Calu3 (cell line): ENCODE measurements at regions not wholly inside any gene's neighbourhood (a gene's known extent, or its start where the extent isn't known, plus 50 kb on each side); places are given as distances from the start of the nearest gene placed in this dataset.

Experiments
- BruUV-seq: library from RNA; stranded (reverse); fragments of 400-500 nt; replicated peaks from 2 replicates; lab custom pipeline; 2021; lab: Mats Ljungman, UMichigan
- CTCF ChIA-PET: fragments of 300-600 bp; sonication (Branson Sonifier 250); formaldehyde crosslinking; loops from one replicate; lab custom pipeline; 2022; ENCODE audit warnings: antibody characterized with exemption; lab: Charles Lee
- DNase-seq: peaks from one replicate; pipeline ENCODE4 v3.0.0; 2022
- H3K27ac Mint-ChIP-seq: one replicate; pipeline ENCODE4 v1.8.0; 2022; ENCODE audit warnings: mixed read lengths; ENCODE audit not compliant: unreplicated experiment
- H3K27me3 Mint-ChIP-seq: one replicate; pipeline ENCODE4 v1.8.0; 2022; ENCODE audit warnings: mixed read lengths; ENCODE audit not compliant: unreplicated experiment
- H3K36me3 Mint-ChIP-seq: one replicate; pipeline ENCODE4 v1.8.0; 2022; ENCODE audit warnings: mild to moderate bottlenecking, moderate library complexity, mixed read lengths; ENCODE audit not compliant: insufficient read depth, unreplicated experiment
- H3K4me1 Mint-ChIP-seq: one replicate; pipeline ENCODE4 v1.8.0; 2022; ENCODE audit warnings: mild to moderate bottlenecking, low read depth, mixed read lengths; ENCODE audit not compliant: unreplicated experiment
- H3K4me3 Mint-ChIP-seq: one replicate; pipeline ENCODE4 v1.8.0; 2022; ENCODE audit warnings: mild to moderate bottlenecking, low read depth, moderate library complexity, mixed read lengths; ENCODE audit not compliant: unreplicated experiment
- H3K9me3 Mint-ChIP-seq: one replicate; pipeline ENCODE4 v1.8.0; 2022; ENCODE audit warnings: low read depth, mixed read lengths; ENCODE audit not compliant: unreplicated experiment
- CTCF ChIP-seq: fragments of 200-600 bp; IDR thresholded peaks from one replicate; pipeline ENCODE4 v1.8.0; 2022; ENCODE audit warnings: antibody characterized with exemption; ENCODE audit not compliant: unreplicated experiment
- intact Hi-C: fragments of 100-400 bp; cut with micrococcal nuclease; formaldehyde crosslinking; loops from one replicate; pipeline ENCODE4 v1.10.0; 2022; ENCODE audit not compliant: unreplicated experiment

- H3K9me3 Mint-ChIP-seq: peaks cover 2% of the 10 kb centered on the region
- no peaks in the 10 kb centered on the region for H3K27me3 Mint-ChIP-seq
- CTCF ChIA-PET: no interaction called here
- no peaks in the 10 kb centered on the region for H3K36me3 Mint-ChIP-seq
- no peak overlapping the region for H3K4me3 Mint-ChIP-seq
- H3K4me1 Mint-ChIP-seq: no peaks in the 10 kb centered on the region
- BruUV-seq: no TSS peak
- DNase-seq: no peak
- no peak overlapping the region for H3K27ac Mint-ChIP-seq
- intact Hi-C loops: no loop called here
- TF ChIP-seq CTCF: no peak
These were observed 525.6 kb downstream of the EPHA7 start for GRCh38 chr6:92893741-92894140.

DNA sequence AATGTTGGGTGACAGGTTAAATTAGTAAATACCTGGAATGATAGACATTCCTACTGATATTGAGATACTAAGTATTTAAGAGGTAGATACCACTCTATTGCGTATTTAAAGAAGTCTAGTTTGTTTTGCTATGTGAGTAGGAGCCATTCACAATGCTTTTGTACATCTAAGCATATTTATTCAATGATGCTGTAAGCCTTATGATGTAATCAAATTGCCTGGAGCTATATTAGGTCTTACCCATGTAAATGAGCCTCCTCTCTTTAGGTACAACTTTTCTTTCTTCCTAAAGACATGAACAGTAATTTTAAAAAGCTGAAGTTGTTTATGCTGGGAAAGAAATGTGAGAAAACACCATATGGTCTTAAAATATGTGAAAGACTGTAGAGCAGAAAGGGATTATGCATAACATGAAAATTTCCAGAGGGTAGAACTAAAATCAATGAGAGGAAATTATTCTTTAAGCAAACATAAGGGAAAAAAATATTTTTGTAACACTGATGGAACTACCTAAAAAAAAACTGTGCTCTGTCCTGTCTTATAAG lies 526.7 kb downstream of the EPHA7 start:
- Mint-ChIP-seq H3K27ac (no peak overlapping the region), H3K27me3 (no peaks in the 10 kb centered on the region), H3K36me3 (no peaks in the 10 kb centered on the region), H3K4me1 (no peaks in the 10 kb centered on the region), H3K9me3 (peaks cover 2% of the 10 kb centered on the region), H3K4me3 (no peak overlapping the region)
- no peak for TF ChIP-seq CTCF
- intact Hi-C loops: no loop called here
- CTCF ChIA-PET: no interaction called here
- no TSS peak for BruUV-seq
- DNase-seq: no peak

GRCh38 chr6:92888316-92888715 lies 531.0 kb downstream of the EPHA7 start:
- Mint-ChIP-seq H3K4me3 (no peak overlapping the region), H3K27me3 (no peaks in the 10 kb centered on the region), H3K27ac (no peak overlapping the region), H3K4me1 (no peaks in the 10 kb centered on the region), H3K36me3 (no peaks in the 10 kb centered on the region), H3K9me3 (peaks cover 6% of the 10 kb centered on the region)
- CTCF ChIA-PET: no interaction called here
- intact Hi-C loops: no loop called here
- no TSS peak for BruUV-seq
- DNase-seq: no peak
- no peak for TF ChIP-seq CTCF

DNA sequence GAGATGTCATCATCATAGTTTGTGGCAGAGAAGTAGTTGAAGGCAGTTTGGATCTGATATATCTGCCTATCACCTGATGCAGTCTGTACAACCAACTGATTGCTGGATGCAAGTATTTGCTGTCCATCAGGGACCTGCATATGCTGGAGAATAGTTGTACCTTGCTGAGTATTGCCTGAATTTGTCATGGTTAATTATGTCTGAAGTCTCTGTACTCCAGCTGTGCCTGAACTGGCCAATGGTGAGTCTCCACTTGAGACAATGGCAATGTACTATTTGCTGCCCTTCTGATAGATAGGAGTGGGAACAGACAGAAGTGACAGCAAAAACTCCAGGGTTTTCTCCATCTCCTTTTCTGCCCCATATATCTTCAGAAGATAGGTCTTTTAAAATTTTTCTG lies 531.5 kb downstream of the EPHA7 start:
- Mint-ChIP-seq H3K36me3 (no peaks in the 10 kb centered on the region), H3K27ac (no peak overlapping the region), H3K27me3 (no peaks in the 10 kb centered on the region), H3K4me1 (no peaks in the 10 kb centered on the region), H3K4me3 (no peak overlapping the region), H3K9me3 (peaks cover 9% of the 10 kb centered on the region)
- intact Hi-C loops: no loop called here
- BruUV-seq: no TSS peak
- DNase-seq: no peak
- no peak for TF ChIP-seq CTCF
- CTCF ChIA-PET: no interaction called here
